PC-3 (cell line): ENCODE measurements at regions not wholly inside any gene's neighbourhood (a gene's known extent, or its start where the extent isn't known, plus 50 kb on each side); places are given as distances from the start of the nearest gene placed in this dataset.

Experiments
- CTCF ChIP-seq: fragments of 300-600 bp; sonication (generic); conservative IDR thresholded peaks from 2 replicates; pipeline ENCODE4 v1.5.1; 2017; ENCODE audit warnings: antibody characterized with exemption, low read depth, mild to moderate bottlenecking, low read length
- EZH2 ChIP-seq: fragments of 300-600 bp; sonication (generic); IDR thresholded peaks from one replicate; pipeline ENCODE4 v1.6.1; 2017; ENCODE audit warnings: antibody characterized with exemption, mild to moderate bottlenecking, low read length; ENCODE audit not compliant: unreplicated experiment
- EZH2phosphoT487 ChIP-seq: fragments of 300-600 bp; sonication (generic); IDR thresholded peaks from 2 replicates; pipeline ENCODE4 v1.6.1; 2018; ENCODE audit warnings: mild to moderate bottlenecking, antibody characterized with exemption, low read length, borderline replicate concordance

DNA sequence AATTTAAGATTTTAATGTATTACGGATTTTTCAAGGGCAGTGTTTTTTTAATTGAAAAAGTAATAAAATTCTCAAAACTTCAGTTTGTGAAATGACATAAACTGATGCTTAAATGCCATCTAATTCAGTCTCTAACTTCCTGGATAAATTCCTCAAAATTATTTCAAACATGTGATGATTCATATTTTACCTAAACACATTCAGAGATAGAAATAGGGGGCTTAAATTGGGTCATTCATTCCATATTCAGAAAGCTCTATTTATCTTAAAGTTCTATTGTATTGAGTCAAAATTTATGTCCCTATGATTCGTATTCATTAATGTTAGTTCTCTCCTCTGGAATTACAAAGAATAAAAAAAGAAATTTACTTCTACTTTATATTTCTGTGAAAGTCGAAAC lies 713.6 kb upstream of the CHRM3 start:
- TF ChIP-seq CTCF (no peak), EZH2phosphoT487 (no peak), EZH2 (no peak)
